Breast epithelium (tissue), 3 donors: ENCODE measurements at regions not wholly inside any gene's neighbourhood (a gene's known extent, or its start where the extent isn't known, plus 50 kb on each side); places are given as distances from the start of the nearest gene placed in this dataset.

ENCODE experiments used
- POLR2AphosphoS5 ChIP-seq, 3 donors: sonication (generic); formaldehyde crosslinking; IDR thresholded peaks; one replicate each; pipeline ENCODE4 v1.6.1; 2017; ENCODE audit warnings: antibody characterized with exemption in 3 of 3
- TF ChIP-seq, protein P1 (sequence below), 3 donors: fragments of 450-650 bp; IDR thresholded peaks; one replicate each; pipeline ENCODE4 v1.5.1; 2016 to 2017; ENCODE audit warnings: antibody characterized with exemption in 3 of 3, mild to moderate bottlenecking in 3 of 3, moderate library complexity in 3 of 3

DNA sequence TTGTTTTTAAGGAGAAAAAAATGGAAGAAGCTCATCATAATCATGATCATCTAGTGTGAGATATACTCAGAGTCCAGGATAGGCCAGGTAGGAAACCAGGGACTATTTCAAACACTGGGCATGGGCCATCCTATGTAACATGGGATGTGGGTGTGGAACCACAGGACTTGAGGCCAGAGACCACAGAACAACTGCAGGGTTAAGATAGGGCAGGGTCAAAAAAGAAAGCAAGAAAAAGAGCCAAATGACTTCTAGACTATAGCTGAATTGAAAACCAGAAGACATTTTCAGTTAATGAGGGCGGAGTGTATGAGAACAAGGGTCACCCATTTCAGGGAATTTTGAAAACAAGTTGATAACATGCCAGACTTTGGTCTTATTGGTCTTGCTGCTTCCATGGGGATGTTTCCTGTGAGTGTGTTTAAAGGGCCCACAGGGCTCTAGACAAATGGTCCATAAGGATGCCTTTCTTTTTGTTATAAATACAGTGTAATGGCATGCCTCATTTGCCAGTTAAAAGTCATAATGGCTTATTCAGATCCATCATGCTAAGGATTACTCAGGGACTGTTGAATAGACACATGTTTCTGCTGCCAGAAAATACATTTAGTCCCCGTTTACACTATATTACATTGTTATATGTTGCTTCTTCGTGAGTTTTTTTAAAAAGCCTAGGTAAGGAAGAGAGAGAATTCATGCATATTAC is 182.0 kb upstream of the C21orf91 start:
- TF ChIP-seq, protein P1, sequence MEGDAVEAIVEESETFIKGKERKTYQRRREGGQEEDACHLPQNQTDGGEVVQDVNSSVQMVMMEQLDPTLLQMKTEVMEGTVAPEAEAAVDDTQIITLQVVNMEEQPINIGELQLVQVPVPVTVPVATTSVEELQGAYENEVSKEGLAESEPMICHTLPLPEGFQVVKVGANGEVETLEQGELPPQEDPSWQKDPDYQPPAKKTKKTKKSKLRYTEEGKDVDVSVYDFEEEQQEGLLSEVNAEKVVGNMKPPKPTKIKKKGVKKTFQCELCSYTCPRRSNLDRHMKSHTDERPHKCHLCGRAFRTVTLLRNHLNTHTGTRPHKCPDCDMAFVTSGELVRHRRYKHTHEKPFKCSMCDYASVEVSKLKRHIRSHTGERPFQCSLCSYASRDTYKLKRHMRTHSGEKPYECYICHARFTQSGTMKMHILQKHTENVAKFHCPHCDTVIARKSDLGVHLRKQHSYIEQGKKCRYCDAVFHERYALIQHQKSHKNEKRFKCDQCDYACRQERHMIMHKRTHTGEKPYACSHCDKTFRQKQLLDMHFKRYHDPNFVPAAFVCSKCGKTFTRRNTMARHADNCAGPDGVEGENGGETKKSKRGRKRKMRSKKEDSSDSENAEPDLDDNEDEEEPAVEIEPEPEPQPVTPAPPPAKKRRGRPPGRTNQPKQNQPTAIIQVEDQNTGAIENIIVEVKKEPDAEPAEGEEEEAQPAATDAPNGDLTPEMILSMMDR (IDR thresholded peaks at IDR 0.05) = no peak
- no peak for TF ChIP-seq POLR2AphosphoS5 (IDR thresholded peaks at IDR 0.05)
